HEK293 (cell line): ENCODE measurements at regions not wholly inside any gene's neighbourhood (a gene's known extent, or its start where the extent isn't known, plus 50 kb on each side); places are given as distances from the start of the nearest gene placed in this dataset.

Experiments
- CTCF ChIA-PET: fragments of 350-600 bp; formaldehyde crosslinking; extraction: SDS; loops from one replicate; lab custom pipeline; 2021; ENCODE audit warnings: antibody characterized with exemption; lab: Yijun Ruan, JAX
- POLR2A ChIA-PET: fragments of 300-600 bp; formaldehyde crosslinking; extraction: SDS; loops from one replicate; lab custom pipeline; 2020; ENCODE audit warnings: antibody characterized with exemption, inconsistent platforms; lab: Yijun Ruan, JAX
- H3K27ac ChIP-seq: fragments of 200-500 bp; sonication (Bioruptor generic); 2 replicates; pipeline ENCODE4 v1.5.1; 2014; ENCODE audit warnings: low read depth, low read length, control low read depth, inconsistent platforms; ENCODE audit errors: extremely low read depth
- H3K36me3 ChIP-seq, 2 experiments: fragments of 200-500 bp in 1 of 2; sonication (Bioruptor generic) in 1 of 2; 1 replicate in 1 of 2; 2 replicates in 1 of 2; pipeline ENCODE4 v1.5.1; 2014 to 2017; ENCODE audit warnings: inconsistent platforms in 2 of 2, low read length in 2 of 2; ENCODE audit not compliant: control insufficient read depth in 2 of 2, insufficient read depth in 1 of 2
- H3K4me1 ChIP-seq: fragments of 200-500 bp; sonication (Bioruptor generic); 2 replicates; pipeline ENCODE4 v1.5.1; 2014; ENCODE audit warnings: mild to moderate bottlenecking, low read length, inconsistent platforms; ENCODE audit not compliant: control insufficient read depth, insufficient read depth
- H3K4me3 ChIP-seq: 2 replicates; pipeline ENCODE4 v1.5.1; 2011; ENCODE audit warnings: low read depth, mild to moderate bottlenecking, control low read depth, low read length, moderate library complexity
- H3K9me3 ChIP-seq: fragments of 200-500 bp; sonication (Bioruptor generic); 2 replicates; pipeline ENCODE4 v1.5.1; 2014; ENCODE audit warnings: low read depth, low read length, inconsistent platforms; ENCODE audit not compliant: control insufficient read depth, insufficient read depth
- KLF1 ChIP-seq: fragments of 450-650 bp; formaldehyde crosslinking; IDR thresholded peaks from 2 replicates; pipeline ENCODE4 v1.5.1; 2016; ENCODE audit warnings: missing biosample characterization, missing genetic modification characterization
- KLF10 ChIP-seq: fragments of 450-650 bp; IDR thresholded peaks from 2 replicates; pipeline ENCODE4 v1.5.1; 2018; ENCODE audit warnings: missing biosample characterization, mild to moderate bottlenecking, missing genetic modification characterization
- SCRT1 ChIP-seq: fragments of 450-650 bp; formaldehyde crosslinking; IDR thresholded peaks from 2 replicates; pipeline ENCODE4 v1.5.1; 2016; ENCODE audit warnings: missing biosample characterization, missing genetic modification characterization, borderline replicate concordance
- SCRT2 ChIP-seq: fragments of 450-650 bp; formaldehyde crosslinking; IDR thresholded peaks from 2 replicates; pipeline ENCODE4 v1.5.1; 2016; ENCODE audit warnings: missing biosample characterization, missing genetic modification characterization
- SP7 ChIP-seq: fragments of 450-650 bp; formaldehyde crosslinking; IDR thresholded peaks from 2 replicates; pipeline ENCODE4 v1.5.1; 2016; ENCODE audit warnings: missing biosample characterization, missing genetic modification characterization
- TCF7L2 ChIP-seq: IDR thresholded peaks from 2 replicates; pipeline ENCODE4 v1.6.1; 2011; ENCODE audit warnings: low read depth, mild to moderate bottlenecking, inconsistent platforms, low read length, moderate library complexity, borderline replicate concordance
- ZBTB8A ChIP-seq: fragments of 450-650 bp; formaldehyde crosslinking; IDR thresholded peaks from 2 replicates; pipeline ENCODE4 v1.5.1; 2016; ENCODE audit warnings: missing biosample characterization, missing genetic modification characterization
- ZFP41 ChIP-seq: fragments of 450-650 bp; formaldehyde crosslinking; IDR thresholded peaks from 2 replicates; pipeline ENCODE4 v1.5.1; 2016; ENCODE audit warnings: missing biosample characterization, missing genetic modification characterization, borderline replicate concordance
- ZFP69B ChIP-seq: fragments of 450-650 bp; formaldehyde crosslinking; IDR thresholded peaks from 2 replicates; pipeline ENCODE4 v1.5.1; 2016; ENCODE audit warnings: missing biosample characterization, missing genetic modification characterization
- ZNF132 ChIP-seq: fragments of 450-650 bp; formaldehyde crosslinking; IDR thresholded peaks from 2 replicates; pipeline ENCODE4 v1.5.1; 2017; ENCODE audit warnings: missing biosample characterization, missing genetic modification characterization, borderline replicate concordance
- ZNF24 ChIP-seq: fragments of 450-650 bp; formaldehyde crosslinking; IDR thresholded peaks from 2 replicates; pipeline ENCODE4 v1.5.1; 2016; ENCODE audit warnings: missing biosample characterization, missing genetic modification characterization
- ZNF335 ChIP-seq: fragments of 450-650 bp; formaldehyde crosslinking; conservative IDR thresholded peaks from 2 replicates; pipeline ENCODE4 v1.5.1; 2016; ENCODE audit warnings: missing biosample characterization, missing genetic modification characterization
- ZNF394 ChIP-seq: fragments of 450-650 bp; formaldehyde crosslinking; IDR thresholded peaks from 2 replicates; pipeline ENCODE4 v1.5.1; 2016; ENCODE audit warnings: missing biosample characterization, missing genetic modification characterization, mild to moderate bottlenecking, moderate library complexity, borderline replicate concordance
- ZNF423 ChIP-seq: fragments of 450-650 bp; formaldehyde crosslinking; IDR thresholded peaks from 2 replicates; pipeline ENCODE4 v1.5.1; 2016; ENCODE audit warnings: missing biosample characterization, missing genetic modification characterization
- ZNF510 ChIP-seq: fragments of 450-650 bp; formaldehyde crosslinking; IDR thresholded peaks from 2 replicates; pipeline ENCODE4 v1.5.1; 2018; ENCODE audit warnings: mild to moderate bottlenecking, missing genetic modification characterization, missing biosample characterization; ENCODE audit not compliant: insufficient replicate concordance
- ZNF555 ChIP-seq: fragments of 450-650 bp; formaldehyde crosslinking; conservative IDR thresholded peaks from 2 replicates; pipeline ENCODE4 v1.5.1; 2017; ENCODE audit warnings: missing biosample characterization, mild to moderate bottlenecking, missing genetic modification characterization, inconsistent platforms
- ZNF843 ChIP-seq: fragments of 450-650 bp; formaldehyde crosslinking; IDR thresholded peaks from 2 replicates; pipeline ENCODE4 v1.5.1; 2016; ENCODE audit warnings: missing biosample characterization, missing genetic modification characterization
- ZSCAN23 ChIP-seq: fragments of 450-650 bp; formaldehyde crosslinking; IDR thresholded peaks from 2 replicates; pipeline ENCODE4 v1.5.1; 2016; ENCODE audit warnings: missing biosample characterization, missing genetic modification characterization
- ZSCAN30 ChIP-seq: fragments of 450-650 bp; IDR thresholded peaks from 2 replicates; pipeline ENCODE4 v1.5.1; 2018; ENCODE audit warnings: missing biosample characterization, mild to moderate bottlenecking, missing genetic modification characterization, moderate library complexity
- TF ChIP-seq, protein P1 (sequence below): fragments of 450-650 bp; formaldehyde crosslinking; IDR thresholded peaks from 2 replicates; pipeline ENCODE4 v1.5.1; 2016; ENCODE audit warnings: missing biosample characterization, missing genetic modification characterization, low read depth
- TF ChIP-seq, protein P2 (sequence below): fragments of 450-650 bp; IDR thresholded peaks from 2 replicates; pipeline ENCODE4 v1.5.1; 2018; ENCODE audit warnings: missing biosample characterization, mild to moderate bottlenecking, missing genetic modification characterization
- TF ChIP-seq, protein P3 (sequence below): fragments of 450-650 bp; formaldehyde crosslinking; IDR thresholded peaks from 2 replicates; pipeline ENCODE4 v1.5.1; 2016; ENCODE audit warnings: missing biosample characterization, missing genetic modification characterization

DNA sequence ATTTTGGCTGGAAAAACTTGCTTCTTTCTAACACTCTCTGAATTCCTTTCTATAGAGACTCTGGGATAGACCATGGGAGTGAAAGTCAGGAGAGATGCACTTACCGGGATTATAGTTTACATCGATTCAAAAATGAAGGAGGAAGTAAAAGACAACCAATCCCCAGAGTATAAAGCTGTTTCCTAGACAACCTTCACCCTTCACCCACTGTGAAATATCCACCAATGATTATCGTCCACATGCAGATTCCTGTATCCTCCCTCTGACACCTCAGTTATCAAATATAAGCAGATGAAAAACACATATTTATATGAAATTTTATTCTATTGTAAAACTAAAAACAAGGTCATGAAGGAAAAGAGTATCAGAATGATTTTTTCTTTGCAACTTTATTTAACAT is 258.8 kb upstream of the GK2 start (continued):
- TF ChIP-seq ZSCAN23 (tag by site-specific recombination) (no peak), SCRT2 (tag by site-specific recombination) (no peak), ZNF24 (tag by site-specific recombination) (no peak), ZNF335 (tag by site-specific recombination) (no peak), ZNF423 (tag by site-specific recombination) (no peak), ZBTB8A (no peak), KLF10 (tag by site-specific recombination) (no peak), ZNF843 (tag by site-specific recombination) (no peak)
- TF ChIP-seq, protein P1, sequence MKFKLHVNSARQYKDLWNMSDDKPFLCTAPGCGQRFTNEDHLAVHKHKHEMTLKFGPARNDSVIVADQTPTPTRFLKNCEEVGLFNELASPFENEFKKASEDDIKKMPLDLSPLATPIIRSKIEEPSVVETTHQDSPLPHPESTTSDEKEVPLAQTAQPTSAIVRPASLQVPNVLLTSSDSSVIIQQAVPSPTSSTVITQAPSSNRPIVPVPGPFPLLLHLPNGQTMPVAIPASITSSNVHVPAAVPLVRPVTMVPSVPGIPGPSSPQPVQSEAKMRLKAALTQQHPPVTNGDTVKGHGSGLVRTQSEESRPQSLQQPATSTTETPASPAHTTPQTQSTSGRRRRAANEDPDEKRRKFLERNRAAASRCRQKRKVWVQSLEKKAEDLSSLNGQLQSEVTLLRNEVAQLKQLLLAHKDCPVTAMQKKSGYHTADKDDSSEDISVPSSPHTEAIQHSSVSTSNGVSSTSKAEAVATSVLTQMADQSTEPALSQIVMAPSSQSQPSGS (tag by site-specific recombination), result no peak

DNA sequence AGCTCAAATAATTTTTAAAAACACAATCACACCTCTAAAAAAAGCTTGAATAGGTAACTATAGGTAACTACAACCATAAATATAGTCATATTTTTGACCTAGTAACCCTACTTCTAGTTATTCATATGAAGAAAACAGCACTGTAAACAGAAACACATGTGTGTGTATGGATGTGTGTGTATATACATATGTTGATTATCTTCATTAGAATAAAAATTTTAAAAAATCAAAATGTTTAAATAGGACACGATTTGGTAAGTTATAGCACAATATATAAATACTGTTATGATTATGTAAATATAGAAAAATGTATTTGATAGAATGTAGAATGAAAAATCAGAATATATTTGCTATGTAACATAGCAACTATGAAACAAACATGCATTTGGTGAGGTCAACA is 258.1 kb upstream of the GK2 start:
- no peak for TF ChIP-seq ZFP69B
- TF ChIP-seq ZNF132 (tag by site-specific recombination), result no peak
- TF ChIP-seq ZNF394, result no peak
- TF ChIP-seq, protein P2, sequence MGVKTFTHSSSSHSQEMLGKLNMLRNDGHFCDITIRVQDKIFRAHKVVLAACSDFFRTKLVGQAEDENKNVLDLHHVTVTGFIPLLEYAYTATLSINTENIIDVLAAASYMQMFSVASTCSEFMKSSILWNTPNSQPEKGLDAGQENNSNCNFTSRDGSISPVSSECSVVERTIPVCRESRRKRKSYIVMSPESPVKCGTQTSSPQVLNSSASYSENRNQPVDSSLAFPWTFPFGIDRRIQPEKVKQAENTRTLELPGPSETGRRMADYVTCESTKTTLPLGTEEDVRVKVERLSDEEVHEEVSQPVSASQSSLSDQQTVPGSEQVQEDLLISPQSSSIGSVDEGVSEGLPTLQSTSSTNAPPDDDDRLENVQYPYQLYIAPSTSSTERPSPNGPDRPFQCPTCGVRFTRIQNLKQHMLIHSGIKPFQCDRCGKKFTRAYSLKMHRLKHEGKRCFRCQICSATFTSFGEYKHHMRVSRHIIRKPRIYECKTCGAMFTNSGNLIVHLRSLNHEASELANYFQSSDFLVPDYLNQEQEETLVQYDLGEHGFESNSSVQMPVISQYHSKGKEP (tag by site-specific recombination), result no peak
- TF ChIP-seq ZFP41, result no peak
- no peak for TF ChIP-seq ZNF510
- TF ChIP-seq, protein P3, sequence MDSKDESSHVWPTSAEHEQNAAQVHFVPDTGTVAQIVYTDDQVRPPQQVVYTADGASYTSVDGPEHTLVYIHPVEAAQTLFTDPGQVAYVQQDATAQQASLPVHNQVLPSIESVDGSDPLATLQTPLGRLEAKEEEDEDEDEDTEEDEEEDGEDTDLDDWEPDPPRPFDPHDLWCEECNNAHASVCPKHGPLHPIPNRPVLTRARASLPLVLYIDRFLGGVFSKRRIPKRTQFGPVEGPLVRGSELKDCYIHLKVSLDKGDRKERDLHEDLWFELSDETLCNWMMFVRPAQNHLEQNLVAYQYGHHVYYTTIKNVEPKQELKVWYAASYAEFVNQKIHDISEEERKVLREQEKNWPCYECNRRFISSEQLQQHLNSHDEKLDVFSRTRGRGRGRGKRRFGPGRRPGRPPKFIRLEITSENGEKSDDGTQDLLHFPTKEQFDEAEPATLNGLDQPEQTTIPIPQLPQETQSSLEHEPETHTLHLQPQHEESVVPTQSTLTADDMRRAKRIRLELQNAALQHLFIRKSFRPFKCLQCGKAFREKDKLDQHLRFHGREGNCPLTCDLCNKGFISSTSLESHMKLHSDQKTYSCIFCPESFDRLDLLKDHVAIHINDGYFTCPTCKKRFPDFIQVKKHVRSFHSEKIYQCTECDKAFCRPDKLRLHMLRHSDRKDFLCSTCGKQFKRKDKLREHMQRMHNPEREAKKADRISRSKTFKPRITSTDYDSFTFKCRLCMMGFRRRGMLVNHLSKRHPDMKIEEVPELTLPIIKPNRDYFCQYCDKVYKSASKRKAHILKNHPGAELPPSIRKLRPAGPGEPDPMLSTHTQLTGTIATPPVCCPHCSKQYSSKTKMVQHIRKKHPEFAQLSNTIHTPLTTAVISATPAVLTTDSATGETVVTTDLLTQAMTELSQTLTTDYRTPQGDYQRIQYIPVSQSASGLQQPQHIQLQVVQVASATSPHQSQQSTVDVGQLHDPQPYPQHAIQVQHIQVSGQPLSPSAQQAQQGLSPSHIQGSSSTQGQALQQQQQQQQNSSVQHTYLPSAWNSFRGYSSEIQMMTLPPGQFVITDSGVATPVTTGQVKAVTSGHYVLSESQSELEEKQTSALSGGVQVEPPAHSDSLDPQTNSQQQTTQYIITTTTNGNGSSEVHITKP (tag by site-specific recombination), result no peak
- no peak for TF ChIP-seq ZSCAN30 (tag by site-specific recombination)
- TF ChIP-seq KLF1 (tag by site-specific recombination), result no peak
- TF ChIP-seq ZNF555 (tag by site-specific recombination), result no peak
- no peak for TF ChIP-seq TCF7L2
- no peak for TF ChIP-seq SCRT1 (tag by site-specific recombination)
- no peak for TF ChIP-seq SP7 (tag by site-specific recombination)
- Histone ChIP-seq H3K9me3 (no peaks in the 10 kb centered on the region), H3K36me3 (no peaks in the 10 kb centered on the region), H3K27ac (no peak overlapping the region), H3K4me1 (no peaks in the 10 kb centered on the region), H3K4me3 (no peak overlapping the region)
- ChIA-PET CTCF (no interaction called here), POLR2A (no interaction called here)
